ENCODE measurements at regions not wholly inside any gene's neighbourhood (a gene's known extent, or its start where the extent isn't known, plus 50 kb on each side); places are given as distances from the start of the nearest gene placed in this dataset.

- H3K9me3 ChIP-seq (ENCODE audit: control insufficient read depth, low read depth, low read length), result no peaks in the 10 kb centered on the region
- no peak overlapping the region for H2AFZ ChIP-seq (ENCODE audit: control insufficient read depth, low read length)
- no peak overlapping the region for H3K9ac ChIP-seq (ENCODE audit: control insufficient read depth, extremely low read depth, insufficient read depth, low read length)
- H3K9me1 ChIP-seq (ENCODE audit: control insufficient read depth, extremely low read depth, insufficient read depth, low read length), result no peaks in the 10 kb centered on the region
- H3K4me2 ChIP-seq (ENCODE audit: control insufficient read depth, extremely low read depth, insufficient read depth, low read depth, low read length), result no peak overlapping the region
- DNase-seq (ENCODE audit: low read depth, low spot score), result no peak
- TF ChIP-seq, protein P1, sequence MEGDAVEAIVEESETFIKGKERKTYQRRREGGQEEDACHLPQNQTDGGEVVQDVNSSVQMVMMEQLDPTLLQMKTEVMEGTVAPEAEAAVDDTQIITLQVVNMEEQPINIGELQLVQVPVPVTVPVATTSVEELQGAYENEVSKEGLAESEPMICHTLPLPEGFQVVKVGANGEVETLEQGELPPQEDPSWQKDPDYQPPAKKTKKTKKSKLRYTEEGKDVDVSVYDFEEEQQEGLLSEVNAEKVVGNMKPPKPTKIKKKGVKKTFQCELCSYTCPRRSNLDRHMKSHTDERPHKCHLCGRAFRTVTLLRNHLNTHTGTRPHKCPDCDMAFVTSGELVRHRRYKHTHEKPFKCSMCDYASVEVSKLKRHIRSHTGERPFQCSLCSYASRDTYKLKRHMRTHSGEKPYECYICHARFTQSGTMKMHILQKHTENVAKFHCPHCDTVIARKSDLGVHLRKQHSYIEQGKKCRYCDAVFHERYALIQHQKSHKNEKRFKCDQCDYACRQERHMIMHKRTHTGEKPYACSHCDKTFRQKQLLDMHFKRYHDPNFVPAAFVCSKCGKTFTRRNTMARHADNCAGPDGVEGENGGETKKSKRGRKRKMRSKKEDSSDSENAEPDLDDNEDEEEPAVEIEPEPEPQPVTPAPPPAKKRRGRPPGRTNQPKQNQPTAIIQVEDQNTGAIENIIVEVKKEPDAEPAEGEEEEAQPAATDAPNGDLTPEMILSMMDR (optimal IDR thresholded peaks at IDR 0.05 in 1 of 3, IDR thresholded peaks at IDR 0.05 in 1 of 3, conservative IDR thresholded peaks at IDR 0.05 in 1 of 3; ENCODE audit: extremely low read depth in 1 of 3, insufficient read depth in 2 of 3, low read length in 3 of 3), result no peak
- no peak for TF ChIP-seq EZH2 (IDR thresholded peaks at IDR 0.05; ENCODE audit: low read length)
- no peaks in the 10 kb centered on the region for H3K27me3 ChIP-seq (ENCODE audit: control insufficient read depth, extremely low read depth, insufficient read depth, low read length)
- no peak for FAIRE-seq
- dilution Hi-C loops (cut with MboI; ENCODE audit: extremely low pct_ligation_motif_present, low sequenced_read_pairs), result no loop called here
- no peak overlapping the region for H3K27ac ChIP-seq (ENCODE audit: control insufficient read depth, insufficient read depth, low read length)
- no peaks in the 10 kb centered on the region for H3K36me3 ChIP-seq (ENCODE audit: control insufficient read depth in 2 of 2, extremely low read depth in 1 of 2, insufficient read depth in 2 of 2, low read length in 2 of 2)
- no peaks in the 10 kb centered on the region for H4K20me1 ChIP-seq (ENCODE audit: control insufficient read depth, extremely low read depth, insufficient read depth, low read length)
- H3K4me3 ChIP-seq (ENCODE audit: control insufficient read depth in 2 of 3, extremely low read depth in 1 of 3, insufficient read depth in 2 of 3, low read depth in 1 of 3, low read length in 3 of 3), result no peak overlapping the region
- H3K79me2 ChIP-seq (ENCODE audit: control insufficient read depth, insufficient read depth, low read length), result no peaks in the 10 kb centered on the region
- no peaks in the 10 kb centered on the region for H3K4me1 ChIP-seq (ENCODE audit: control insufficient read depth, extremely low read depth, insufficient read depth, low read length)
Observed at GRCh38 chr3:153462545-153462944, 300.5 kb downstream of the RAP2B start.

- Histone ChIP-seq H3K27ac (ENCODE audit: control insufficient read depth, insufficient read depth, low read length) (no peak overlapping the region), H3K9ac (ENCODE audit: control insufficient read depth, extremely low read depth, insufficient read depth, low read length) (no peak overlapping the region), H3K4me2 (ENCODE audit: control insufficient read depth, extremely low read depth, insufficient read depth, low read depth, low read length) (no peak overlapping the region), H4K20me1 (ENCODE audit: control insufficient read depth, extremely low read depth, insufficient read depth, low read length) (no peaks in the 10 kb centered on the region), H3K79me2 (ENCODE audit: control insufficient read depth, insufficient read depth, low read length) (no peaks in the 10 kb centered on the region), H3K4me1 (ENCODE audit: control insufficient read depth, extremely low read depth, insufficient read depth, low read length) (no peaks in the 10 kb centered on the region), H3K9me1 (ENCODE audit: control insufficient read depth, extremely low read depth, insufficient read depth, low read length) (no peaks in the 10 kb centered on the region), H3K36me3 (ENCODE audit: control insufficient read depth in 2 of 2, extremely low read depth in 1 of 2, insufficient read depth in 2 of 2, low read length in 2 of 2) (no peaks in the 10 kb centered on the region), H3K27me3 (ENCODE audit: control insufficient read depth, extremely low read depth, insufficient read depth, low read length) (no peaks in the 10 kb centered on the region), H2AFZ (ENCODE audit: control insufficient read depth, low read length) (no peak overlapping the region), H3K4me3 (ENCODE audit: control insufficient read depth in 2 of 3, extremely low read depth in 1 of 3, insufficient read depth in 2 of 3, low read depth in 1 of 3, low read length in 3 of 3) (no peak overlapping the region), H3K9me3 (ENCODE audit: control insufficient read depth, low read depth, low read length) (no peaks in the 10 kb centered on the region)
- no peak for TF ChIP-seq EZH2 (IDR thresholded peaks at IDR 0.05; ENCODE audit: low read length)
- TF ChIP-seq, protein P1 (optimal IDR thresholded peaks at IDR 0.05 in 1 of 3, IDR thresholded peaks at IDR 0.05 in 1 of 3, conservative IDR thresholded peaks at IDR 0.05 in 1 of 3; ENCODE audit: extremely low read depth in 1 of 3, insufficient read depth in 2 of 3, low read length in 3 of 3), result no peak
- dilution Hi-C loops (cut with MboI; ENCODE audit: extremely low pct_ligation_motif_present, low sequenced_read_pairs), result no loop called here
- DNase-seq (ENCODE audit: low read depth, low spot score), result no peak
- no peak for FAIRE-seq
Observed at GRCh38 chr3:153463895-153464294, 301.9 kb downstream of the RAP2B start.
